Tibial nerve (tissue), 4 donors: ENCODE measurements at regions not wholly inside any gene's neighbourhood (a gene's known extent, or its start where the extent isn't known, plus 50 kb on each side); places are given as distances from the start of the nearest gene placed in this dataset.

Experiments used
- DNase-seq, 2 donors: peaks; one replicate each; pipeline ENCODE4 v3.0.0-alpha.2; 2019; ENCODE audit warnings: low spot score in 2 of 2
- H3K27ac ChIP-seq, 4 donors: fragments of 200-600 bp; sonication (generic) in 3 of 4; one replicate each; pipeline ENCODE4 v1.5.1; 2017 to 2019; ENCODE audit warnings: mild to moderate bottlenecking in 1 of 4
- H3K27me3 ChIP-seq, 2 donors: fragments of 200-600 bp; sonication (generic) in 1 of 2; one replicate each; pipeline versions ENCODE4 v1.5.1 to v1.6.0; 2017 to 2019
- H3K36me3 ChIP-seq, 3 donors: fragments of 200-600 bp; sonication (generic); one replicate each; pipeline ENCODE4 v1.5.1; 2018 to 2019
- H3K4me1 ChIP-seq, 4 donors: fragments of 200-600 bp; sonication (generic) in 3 of 4; one replicate each; pipeline ENCODE4 v1.5.1; 2017 to 2019
- H3K4me3 ChIP-seq, 4 donors: fragments of 200-600 bp; sonication (generic) in 3 of 4; one replicate each; pipeline ENCODE4 v1.5.1; 2017 to 2019; ENCODE audit warnings: mild to moderate bottlenecking in 1 of 4, moderate library complexity in 1 of 4
- H3K9me3 ChIP-seq, 4 donors: fragments of 200-600 bp; sonication (generic) in 3 of 4; one replicate each; pipeline ENCODE4 v1.5.1; 2017 to 2019
- EP300 ChIP-seq, 2 donors: sonication (generic); formaldehyde crosslinking; IDR thresholded peaks; one replicate each; pipeline ENCODE4 v1.6.1; 2017; ENCODE audit warnings: antibody characterized with exemption in 2 of 2, mild to moderate bottlenecking in 1 of 2
- POLR2A ChIP-seq, 2 donors: fragments of 450-650 bp; IDR thresholded peaks; one replicate each; pipeline ENCODE4 v1.6.1; 2017; ENCODE audit warnings: antibody characterized with exemption in 2 of 2, mild to moderate bottlenecking in 2 of 2, moderate library complexity in 2 of 2
- WGBS, 2 donors: methylation state at CpG; one replicate each; pipeline ENCODE4 v1.1.5; 2018; 5-methylcytosine and 5-hydroxymethylcytosine counted together
- TF ChIP-seq, protein P1 (sequence below), 5 experiments: fragments of 200-600 bp in 3 of 5; fragments of 450-650 bp in 2 of 5; sonication (generic) in 3 of 5; IDR thresholded peaks; one replicate each; pipeline ENCODE4 v1.5.1; 2016 to 2019; ENCODE audit warnings: antibody characterized with exemption in 5 of 5, mild to moderate bottlenecking in 3 of 5, moderate library complexity in 2 of 5

DNA sequence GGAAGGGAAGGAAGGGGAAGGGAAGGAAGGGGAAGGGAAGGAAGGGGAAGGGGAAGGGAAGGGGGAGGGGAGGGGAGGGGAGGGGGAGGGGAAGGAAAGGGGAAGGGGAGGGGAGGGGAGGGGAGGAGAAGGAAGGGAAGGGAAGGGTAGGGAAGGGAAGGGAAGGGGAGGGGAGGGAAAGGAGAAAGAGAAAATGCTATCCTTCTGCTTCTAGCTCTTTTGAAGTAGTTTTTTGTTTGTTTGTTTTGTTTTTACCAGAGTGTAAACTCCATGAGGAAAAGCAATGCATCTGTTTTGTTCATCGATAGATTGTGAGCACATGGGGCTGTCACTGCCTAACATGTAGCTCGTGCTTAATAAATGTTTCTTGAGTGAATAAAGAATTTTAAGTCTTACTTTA, 1592.7 kb upstream of the ACVR2A start:
- Histone ChIP-seq H3K27ac (no peak overlapping the region), H3K4me3 (no peak overlapping the region), H3K4me1 (no peaks in the 10 kb centered on the region), H3K9me3 (no peaks in the 10 kb centered on the region), H3K27me3 (no peaks in the 10 kb centered on the region), H3K36me3 (no peaks in the 10 kb centered on the region)
- TF ChIP-seq EP300 (IDR thresholded peaks at IDR 0.05) (no peak), POLR2A (IDR thresholded peaks at IDR 0.05) (no peak)
- TF ChIP-seq, protein P1, sequence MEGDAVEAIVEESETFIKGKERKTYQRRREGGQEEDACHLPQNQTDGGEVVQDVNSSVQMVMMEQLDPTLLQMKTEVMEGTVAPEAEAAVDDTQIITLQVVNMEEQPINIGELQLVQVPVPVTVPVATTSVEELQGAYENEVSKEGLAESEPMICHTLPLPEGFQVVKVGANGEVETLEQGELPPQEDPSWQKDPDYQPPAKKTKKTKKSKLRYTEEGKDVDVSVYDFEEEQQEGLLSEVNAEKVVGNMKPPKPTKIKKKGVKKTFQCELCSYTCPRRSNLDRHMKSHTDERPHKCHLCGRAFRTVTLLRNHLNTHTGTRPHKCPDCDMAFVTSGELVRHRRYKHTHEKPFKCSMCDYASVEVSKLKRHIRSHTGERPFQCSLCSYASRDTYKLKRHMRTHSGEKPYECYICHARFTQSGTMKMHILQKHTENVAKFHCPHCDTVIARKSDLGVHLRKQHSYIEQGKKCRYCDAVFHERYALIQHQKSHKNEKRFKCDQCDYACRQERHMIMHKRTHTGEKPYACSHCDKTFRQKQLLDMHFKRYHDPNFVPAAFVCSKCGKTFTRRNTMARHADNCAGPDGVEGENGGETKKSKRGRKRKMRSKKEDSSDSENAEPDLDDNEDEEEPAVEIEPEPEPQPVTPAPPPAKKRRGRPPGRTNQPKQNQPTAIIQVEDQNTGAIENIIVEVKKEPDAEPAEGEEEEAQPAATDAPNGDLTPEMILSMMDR (IDR thresholded peaks at IDR 0.05): no peak
- WGBS, 2 donors: 88 to 92% methylated on average over 2 of the region's 2 CpGs
- no peak for DNase-seq

DNA sequence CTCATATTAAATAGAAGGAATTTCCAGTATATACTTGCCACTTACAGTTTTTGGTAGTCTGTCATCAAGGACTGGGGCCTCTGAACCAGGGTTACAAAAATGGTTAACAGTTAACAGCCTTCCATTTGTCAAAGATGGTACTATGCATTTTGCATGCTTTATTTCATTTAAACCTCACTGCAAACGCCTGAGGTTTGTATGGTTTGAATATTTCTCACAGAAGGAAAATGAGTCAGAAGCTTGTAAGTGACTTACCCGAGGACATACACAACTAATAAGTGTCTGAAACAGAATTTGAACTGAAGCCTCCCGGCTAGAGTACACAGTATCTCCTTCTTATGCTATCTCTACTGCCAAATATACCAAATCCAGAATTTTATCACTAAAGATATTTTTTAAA, 1593.5 kb upstream of the ACVR2A start:
- Histone ChIP-seq H3K27ac (no peak overlapping the region), H3K36me3 (no peaks in the 10 kb centered on the region), H3K4me3 (no peak overlapping the region), H3K27me3 (no peaks in the 10 kb centered on the region), H3K9me3 (no peaks in the 10 kb centered on the region), H3K4me1 (peaks cover 0 to 7% (median 0%) of the 10 kb centered on the region in 4 donors)
- no peak for TF ChIP-seq POLR2A (IDR thresholded peaks at IDR 0.05)
- no peak for TF ChIP-seq EP300 (IDR thresholded peaks at IDR 0.05)
- TF ChIP-seq, protein P1 (IDR thresholded peaks at IDR 0.05): no peak
- WGBS, 2 donors: 50 to 53% methylated on average over 3 of the region's 3 CpGs
- no peak for DNase-seq

DNA sequence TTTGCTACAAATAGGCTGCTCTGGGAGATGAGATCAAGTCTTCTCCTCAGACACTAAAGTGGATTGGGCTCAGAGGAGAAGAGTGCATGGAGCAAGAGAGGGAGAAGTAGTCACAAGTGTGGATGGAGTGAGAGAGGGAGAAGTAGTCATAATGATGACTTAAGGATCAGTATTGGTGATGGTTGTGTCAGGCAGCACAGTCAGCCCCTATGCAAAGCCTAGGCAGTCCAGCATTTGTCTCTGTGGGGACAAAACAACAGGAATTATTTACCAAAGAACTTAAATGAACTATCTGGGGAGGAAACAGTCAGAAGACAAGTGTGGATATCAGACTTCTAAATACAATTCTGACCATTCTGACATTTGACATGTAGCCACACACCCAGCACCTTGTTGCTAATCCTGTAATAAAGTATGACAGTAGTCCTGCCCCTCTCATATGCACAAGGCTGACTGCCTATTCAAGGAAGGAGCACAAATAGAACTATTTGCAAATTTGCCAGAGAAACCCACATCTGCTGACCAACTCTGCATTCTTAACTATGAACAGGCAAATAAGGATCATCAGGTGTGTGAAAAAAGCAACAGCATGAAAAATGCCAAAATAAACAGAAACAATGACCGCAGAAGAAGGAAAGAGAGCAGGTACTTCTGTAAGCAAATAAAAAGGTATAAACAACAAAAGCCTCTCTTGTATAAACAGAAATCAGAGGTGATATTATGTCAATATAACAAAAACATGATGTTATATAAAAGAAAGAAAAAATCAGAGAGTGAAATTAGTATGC, 1597.9 kb upstream of the ACVR2A start:
- DNase-seq: no peak
- Histone ChIP-seq H3K27ac (no peak overlapping the region), H3K27me3 (no peaks in the 10 kb centered on the region), H3K4me1 (peaks cover 0 to 27% (median 6%) of the 10 kb centered on the region in 4 donors), H3K9me3 (no peaks in the 10 kb centered on the region), H3K4me3 (no peak overlapping the region), H3K36me3 (no peaks in the 10 kb centered on the region)
- 2% methylated on average over 1 of the region's 1 CpG for WGBS, 2 donors
- TF ChIP-seq EP300 (IDR thresholded peaks at IDR 0.05) (no peak), POLR2A (IDR thresholded peaks at IDR 0.05) (no peak)
- TF ChIP-seq, protein P1 (IDR thresholded peaks at IDR 0.05): no peak

DNA sequence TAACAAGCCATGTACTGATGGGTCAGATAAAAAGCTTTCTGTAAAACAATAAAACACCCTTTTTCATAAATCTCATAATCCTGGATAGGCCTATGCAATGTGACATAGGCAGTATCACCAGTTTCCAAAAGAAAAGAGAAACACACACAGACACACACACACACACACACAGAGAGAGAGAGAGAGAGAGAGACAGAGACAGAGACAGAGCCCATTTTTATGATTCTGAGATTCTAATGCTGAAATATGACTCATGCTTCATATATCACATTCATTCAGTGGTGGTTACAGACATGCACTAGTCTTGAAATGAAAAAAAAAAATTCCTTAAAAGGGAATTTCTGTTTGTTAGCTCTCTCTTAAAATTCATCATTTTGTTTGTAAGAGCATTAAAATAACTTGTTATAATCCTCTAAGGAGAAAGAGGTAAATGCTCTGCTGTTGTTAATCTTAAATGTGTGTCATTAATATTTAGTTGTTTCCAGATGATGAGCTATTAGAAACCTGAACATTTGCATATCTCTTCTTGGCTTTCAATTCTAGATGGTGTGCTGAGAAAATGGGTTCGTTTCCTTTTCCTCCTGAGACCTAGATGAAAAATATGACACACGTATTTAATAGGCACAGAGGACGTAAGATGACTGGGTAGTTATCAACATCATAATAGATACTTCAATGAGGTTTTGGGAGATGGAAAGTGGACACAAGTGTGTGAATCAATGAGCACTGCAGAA, 1598.7 kb upstream of the ACVR2A start:
- TF ChIP-seq EP300 (IDR thresholded peaks at IDR 0.05): no peak
- no peak for TF ChIP-seq POLR2A (IDR thresholded peaks at IDR 0.05)
- TF ChIP-seq, protein P1 (IDR thresholded peaks at IDR 0.05): no peak
- WGBS, 2 donors: 43 to 50% methylated on average over 3 of the region's 3 CpGs

DNA sequence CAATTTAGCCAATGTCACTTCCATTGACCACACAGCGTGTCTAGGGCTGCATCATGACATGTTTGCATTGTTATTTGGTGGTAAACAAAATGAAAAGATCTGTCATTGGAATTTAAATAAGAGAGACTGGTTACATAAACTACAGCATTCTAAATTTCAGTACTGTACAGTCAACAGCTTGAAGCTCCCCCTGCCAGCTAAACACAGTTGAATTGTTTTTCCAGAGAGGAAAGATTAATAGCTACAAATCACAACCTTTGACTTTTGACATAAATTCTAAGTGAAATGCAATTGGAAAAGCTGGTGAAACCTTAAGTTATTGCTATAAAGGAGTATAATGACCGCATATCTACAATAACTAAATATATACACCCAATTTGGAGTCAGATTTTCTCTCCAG, 1600.0 kb upstream of the ACVR2A start:
- Histone ChIP-seq H3K4me1 (peaks cover 0 to 33% (median 6%) of the 10 kb centered on the region in 4 donors), H3K27me3 (no peaks in the 10 kb centered on the region), H3K27ac (no peak overlapping the region), H3K9me3 (no peaks in the 10 kb centered on the region), H3K36me3 (no peaks in the 10 kb centered on the region), H3K4me3 (no peak overlapping the region)
- 53 to 58% methylated on average over 2 of the region's 2 CpGs for WGBS, 2 donors
- TF ChIP-seq EP300 (IDR thresholded peaks at IDR 0.05) (no peak), POLR2A (IDR thresholded peaks at IDR 0.05) (no peak)
- TF ChIP-seq, protein P1 (IDR thresholded peaks at IDR 0.05): no peak
- DNase-seq: no peak

More for the DNA sequence above, 1598.7 kb upstream of the ACVR2A start:
- Histone ChIP-seq H3K27me3 (no peaks in the 10 kb centered on the region), H3K4me1 (peaks cover 0 to 27% (median 6%) of the 10 kb centered on the region in 4 donors), H3K36me3 (no peaks in the 10 kb centered on the region), H3K27ac (no peak overlapping the region), H3K4me3 (no peak overlapping the region), H3K9me3 (no peaks in the 10 kb centered on the region)
- no peak for DNase-seq
